Erythroblast (primary cell): ENCODE measurements at regions not wholly inside any gene's neighbourhood (a gene's known extent, or its start where the extent isn't known, plus 50 kb on each side); places are given as distances from the start of the nearest gene placed in this dataset.

Source experiments
- GATA1 ChIP-seq: IDR thresholded peaks from 2 replicates; pipeline ENCODE4 v1.6.1; 2011; ENCODE audit warnings: low read depth, mild to moderate bottlenecking, control low read depth, low read length, moderate library complexity
- POLR2A ChIP-seq: IDR thresholded peaks from 2 replicates; pipeline ENCODE4 v1.6.1; 2011; ENCODE audit warnings: mild to moderate bottlenecking, low read length

DNA sequence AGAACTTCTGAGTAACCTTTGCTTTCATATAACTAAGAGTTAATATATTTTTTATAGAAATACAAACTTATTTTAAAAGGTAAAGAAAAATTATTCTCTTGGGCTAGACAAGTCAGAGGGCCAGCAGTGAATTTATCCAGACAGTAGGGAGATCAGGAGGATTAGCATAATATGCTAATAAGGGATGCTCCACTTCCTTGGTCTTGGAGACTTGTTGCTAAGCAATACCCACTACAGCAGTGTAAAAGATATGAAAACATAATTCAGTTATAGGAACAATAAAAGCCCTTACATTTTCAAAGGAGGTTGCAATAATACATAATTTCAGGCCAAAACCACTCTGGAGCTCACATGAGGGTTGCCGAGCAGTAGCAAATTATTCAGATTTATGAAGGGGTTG is 615.6 kb downstream of the KCNH5 start:
- no peak for TF ChIP-seq POLR2A
- TF ChIP-seq GATA1, result no peak
